OCI-LY1 (cell line): ENCODE measurements at regions not wholly inside any gene's neighbourhood (a gene's known extent, or its start where the extent isn't known, plus 50 kb on each side); places are given as distances from the start of the nearest gene placed in this dataset.

Experiments
- EZH2 ChIP-seq: fragments of 200-600 bp; sonication (generic), shearing (Covaris generic); IDR thresholded peaks from 2 replicates; pipeline ENCODE4 v1.8.0; 2017; ENCODE audit warnings: borderline replicate concordance, mixed run types, mild to moderate bottlenecking, antibody characterized with exemption, low read length, moderate library complexity, mixed read lengths
- TF ChIP-seq, protein P1 (sequence below): fragments of 200-600 bp; sonication (generic), shearing (Covaris generic); IDR thresholded peaks from 2 replicates; pipeline ENCODE4 v1.5.1; 2017; ENCODE audit warnings: mild to moderate bottlenecking, antibody characterized with exemption, low read length, moderate library complexity, mixed read lengths

DNA sequence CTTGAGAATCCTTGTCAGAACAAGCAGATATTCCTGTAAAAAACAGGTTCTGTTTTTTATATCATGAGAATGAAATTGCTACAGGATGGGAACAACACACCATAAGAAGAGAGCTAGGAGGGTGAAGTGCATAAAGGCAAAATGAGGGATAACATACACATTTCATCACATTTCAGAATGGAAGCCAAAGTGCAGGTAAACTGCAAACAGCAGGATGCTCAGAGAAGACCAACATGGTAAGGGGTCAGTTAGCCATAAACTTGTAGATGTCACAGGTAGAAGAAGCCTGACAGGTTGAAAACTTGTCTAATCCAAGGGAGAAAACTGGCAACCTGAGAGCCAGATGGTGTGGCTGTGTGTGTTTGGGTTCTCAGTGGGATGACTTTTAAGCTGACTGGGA is 88.9 kb upstream of the FAT1 start:
- TF ChIP-seq, protein P1, sequence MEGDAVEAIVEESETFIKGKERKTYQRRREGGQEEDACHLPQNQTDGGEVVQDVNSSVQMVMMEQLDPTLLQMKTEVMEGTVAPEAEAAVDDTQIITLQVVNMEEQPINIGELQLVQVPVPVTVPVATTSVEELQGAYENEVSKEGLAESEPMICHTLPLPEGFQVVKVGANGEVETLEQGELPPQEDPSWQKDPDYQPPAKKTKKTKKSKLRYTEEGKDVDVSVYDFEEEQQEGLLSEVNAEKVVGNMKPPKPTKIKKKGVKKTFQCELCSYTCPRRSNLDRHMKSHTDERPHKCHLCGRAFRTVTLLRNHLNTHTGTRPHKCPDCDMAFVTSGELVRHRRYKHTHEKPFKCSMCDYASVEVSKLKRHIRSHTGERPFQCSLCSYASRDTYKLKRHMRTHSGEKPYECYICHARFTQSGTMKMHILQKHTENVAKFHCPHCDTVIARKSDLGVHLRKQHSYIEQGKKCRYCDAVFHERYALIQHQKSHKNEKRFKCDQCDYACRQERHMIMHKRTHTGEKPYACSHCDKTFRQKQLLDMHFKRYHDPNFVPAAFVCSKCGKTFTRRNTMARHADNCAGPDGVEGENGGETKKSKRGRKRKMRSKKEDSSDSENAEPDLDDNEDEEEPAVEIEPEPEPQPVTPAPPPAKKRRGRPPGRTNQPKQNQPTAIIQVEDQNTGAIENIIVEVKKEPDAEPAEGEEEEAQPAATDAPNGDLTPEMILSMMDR, result no peak
- TF ChIP-seq EZH2, result no peak
